SK-N-SH (cell line): ENCODE measurements at regions not wholly inside any gene's neighbourhood (a gene's known extent, or its start where the extent isn't known, plus 50 kb on each side); places are given as distances from the start of the nearest gene placed in this dataset.

Experiments used
- CTCF ChIA-PET: fragments of 300-600, 350-600 bp; formaldehyde crosslinking; extraction: SDS; loops from one replicate; lab custom pipeline; 2021; lab: Yijun Ruan, JAX
- POLR2A ChIA-PET: fragments of 350-600 bp; sonication (Branson Sonifier 250); formaldehyde crosslinking; extraction: SDS; loops from one replicate; lab custom pipeline; 2020; ENCODE audit warnings: antibody characterized with exemption, inconsistent platforms; lab: Yijun Ruan, JAX
- DNase-seq: peaks from one replicate; pipeline ENCODE4 v3.0.0; 2012
- H2AFZ ChIP-seq: fragments of 200-600 bp; sonication (generic); 2 replicates; pipeline ENCODE4 v1.8.1; 2016; ENCODE audit warnings: antibody characterized with exemption, mild to moderate bottlenecking, low read depth
- H3F3A ChIP-seq: fragments of 200-600 bp; sonication (generic); replicated peaks from 2 replicates; pipeline ENCODE3; 2016; ENCODE audit warnings: antibody characterized with exemption, mild to moderate bottlenecking; ENCODE audit not compliant: insufficient read depth
- H3K27ac ChIP-seq, 2 experiments: fragments of 200-500 bp in 1 of 2; fragments of 200-600 bp in 1 of 2; sonication (Bioruptor generic) in 1 of 2; sonication (generic), shearing (Covaris generic) in 1 of 2; 2 replicates each; pipeline versions ENCODE4 v1.5.1 to v1.6.1; 2014 to 2016; ENCODE audit warnings: low read depth in 2 of 2, inconsistent platforms in 1 of 2, low read length in 1 of 2, mild to moderate bottlenecking in 1 of 2, mixed read lengths in 1 of 2
- H3K27me3 ChIP-seq: fragments of 200-600 bp; sonication (generic), shearing (Covaris generic); 2 replicates; pipeline ENCODE4 v1.6.1; 2016; ENCODE audit warnings: mixed run types; ENCODE audit not compliant: insufficient read depth
- H3K36me3 ChIP-seq, 2 experiments: fragments of 200-500 bp in 1 of 2; fragments of 200-600 bp in 1 of 2; sonication (Bioruptor generic) in 1 of 2; sonication (generic) in 1 of 2; replicated peaks in 1 of 2; 2 replicates each; pipeline versions ENCODE3 to v1.5.1; 2014 to 2016; ENCODE audit warnings: low read length in 1 of 2, mild to moderate bottlenecking in 1 of 2; ENCODE audit not compliant: insufficient read depth in 2 of 2, control insufficient read depth in 1 of 2
- H3K4me1 ChIP-seq, 2 experiments: fragments of 200-500 bp in 1 of 2; fragments of 200-600 bp in 1 of 2; sonication (Bioruptor generic) in 1 of 2; sonication (generic), shearing (Covaris generic) in 1 of 2; 2 replicates each; pipeline versions ENCODE4 v1.5.1 to v1.6.1; 2014 to 2016; ENCODE audit warnings: low read depth in 1 of 2, low read length in 1 of 2, mixed run types in 1 of 2; ENCODE audit not compliant: insufficient read depth in 2 of 2, control insufficient read depth in 1 of 2
- H3K4me2 ChIP-seq: fragments of 200-600 bp; sonication (generic), shearing (Covaris generic); 2 replicates; pipeline ENCODE4 v1.6.1; 2017; ENCODE audit warnings: mixed run types
- H3K4me3 ChIP-seq, 2 experiments: fragments of 200-500 bp in 1 of 2; fragments of 200-600 bp in 1 of 2; sonication (Bioruptor generic) in 1 of 2; sonication (generic), shearing (Covaris generic) in 1 of 2; 2 replicates each; pipeline versions ENCODE4 v1.5.1 to v1.8.1; 2014 to 2016; ENCODE audit warnings: low read depth in 2 of 2, inconsistent platforms in 1 of 2, low read length in 1 of 2, mild to moderate bottlenecking in 1 of 2, mixed read lengths in 1 of 2, moderate library complexity in 1 of 2
- H3K79me2 ChIP-seq: fragments of 200-600 bp; sonication (generic); 2 replicates; pipeline ENCODE4 v1.8.1; 2017; ENCODE audit warnings: mild to moderate bottlenecking; ENCODE audit not compliant: insufficient read depth
- H3K9ac ChIP-seq: fragments of 200-600 bp; sonication (generic); 2 replicates; pipeline ENCODE4 v1.6.1; 2017; ENCODE audit warnings: mixed run types
- H3K9me2 ChIP-seq: fragments of 200-600 bp; sonication (generic); 2 replicates; pipeline ENCODE4 v1.6.1; 2017; ENCODE audit warnings: mixed run types
- H3K9me3 ChIP-seq: fragments of 200-600 bp; sonication (generic); 2 replicates; pipeline ENCODE4 v1.6.1; 2017; ENCODE audit warnings: mixed run types, mild to moderate bottlenecking, moderate library complexity
- H4K20me1 ChIP-seq: fragments of 200-600 bp; sonication (generic); 2 replicates; pipeline ENCODE4 v1.6.1; 2017; ENCODE audit warnings: mild to moderate bottlenecking, mixed run types; ENCODE audit not compliant: insufficient read depth
- ELF1 ChIP-seq: IDR thresholded peaks from 2 replicates; pipeline ENCODE4 v1.4.0; 2012
- FOXJ3 ChIP-seq: sonication (generic); formaldehyde crosslinking; IDR thresholded peaks from 2 replicates; pipeline ENCODE4 v1.5.1; 2020; ENCODE audit warnings: mild to moderate bottlenecking, missing genetic modification reagents
- FOXM1 ChIP-seq: IDR thresholded peaks from 2 replicates; pipeline ENCODE4 v1.4.0; 2012; ENCODE audit warnings: low read depth, mild to moderate bottlenecking
- GABPA ChIP-seq: IDR thresholded peaks from 2 replicates; pipeline ENCODE4 v1.4.0; 2012; ENCODE audit warnings: low read depth, mild to moderate bottlenecking
- GATA2 ChIP-seq: sonication (generic); formaldehyde crosslinking; IDR thresholded peaks from 2 replicates; pipeline ENCODE4 v1.5.0; 2020; ENCODE audit warnings: mild to moderate bottlenecking, missing genetic modification reagents
- JUND ChIP-seq: IDR thresholded peaks from 2 replicates; pipeline ENCODE4 v1.4.0; 2012
- POLR2AphosphoS5 ChIP-seq: IDR thresholded peaks from 2 replicates; pipeline ENCODE4 v1.6.1; 2012; ENCODE audit warnings: low read depth, low read length
- RFX5 ChIP-seq: IDR thresholded peaks from 2 replicates; pipeline ENCODE4 v1.6.1; 2012; ENCODE audit warnings: mild to moderate bottlenecking, improper control_type of control experiment, low read length
- RXRA ChIP-seq: IDR thresholded peaks from 2 replicates; pipeline ENCODE4 v1.4.0; 2012; ENCODE audit warnings: low read depth, mild to moderate bottlenecking, borderline replicate concordance
- TAF1 ChIP-seq: IDR thresholded peaks from 2 replicates; pipeline ENCODE4 v1.6.1; 2012; ENCODE audit warnings: low read depth, mild to moderate bottlenecking, low read length, moderate library complexity, borderline replicate concordance
- TCF12 ChIP-seq: IDR thresholded peaks from 2 replicates; pipeline ENCODE4 v1.4.0; 2012
- TEAD4 ChIP-seq: IDR thresholded peaks from 2 replicates; pipeline ENCODE4 v1.4.0; 2012; ENCODE audit warnings: mild to moderate bottlenecking, borderline replicate concordance; ENCODE audit not compliant: insufficient read depth
- YY1 ChIP-seq: IDR thresholded peaks from 2 replicates; pipeline ENCODE4 v1.4.0; 2012; ENCODE audit warnings: low read depth, mild to moderate bottlenecking
- WGBS: methylation state at CpG from one replicate; pipeline ENCODE4 v1.1.6; 2017; ENCODE audit warnings: low lambda C conversion rate; 5-methylcytosine and 5-hydroxymethylcytosine counted together
- TF ChIP-seq, protein P1 (sequence below): fragments of 200-600 bp; sonication (generic); IDR thresholded peaks from 2 replicates; pipeline ENCODE4 v1.6.1; 2017; ENCODE audit warnings: antibody characterized with exemption, mild to moderate bottlenecking, moderate library complexity
- TF ChIP-seq, protein P2 (sequence below): IDR thresholded peaks from 2 replicates; pipeline ENCODE4 v1.4.0; 2012; ENCODE audit warnings: low read depth

DNA sequence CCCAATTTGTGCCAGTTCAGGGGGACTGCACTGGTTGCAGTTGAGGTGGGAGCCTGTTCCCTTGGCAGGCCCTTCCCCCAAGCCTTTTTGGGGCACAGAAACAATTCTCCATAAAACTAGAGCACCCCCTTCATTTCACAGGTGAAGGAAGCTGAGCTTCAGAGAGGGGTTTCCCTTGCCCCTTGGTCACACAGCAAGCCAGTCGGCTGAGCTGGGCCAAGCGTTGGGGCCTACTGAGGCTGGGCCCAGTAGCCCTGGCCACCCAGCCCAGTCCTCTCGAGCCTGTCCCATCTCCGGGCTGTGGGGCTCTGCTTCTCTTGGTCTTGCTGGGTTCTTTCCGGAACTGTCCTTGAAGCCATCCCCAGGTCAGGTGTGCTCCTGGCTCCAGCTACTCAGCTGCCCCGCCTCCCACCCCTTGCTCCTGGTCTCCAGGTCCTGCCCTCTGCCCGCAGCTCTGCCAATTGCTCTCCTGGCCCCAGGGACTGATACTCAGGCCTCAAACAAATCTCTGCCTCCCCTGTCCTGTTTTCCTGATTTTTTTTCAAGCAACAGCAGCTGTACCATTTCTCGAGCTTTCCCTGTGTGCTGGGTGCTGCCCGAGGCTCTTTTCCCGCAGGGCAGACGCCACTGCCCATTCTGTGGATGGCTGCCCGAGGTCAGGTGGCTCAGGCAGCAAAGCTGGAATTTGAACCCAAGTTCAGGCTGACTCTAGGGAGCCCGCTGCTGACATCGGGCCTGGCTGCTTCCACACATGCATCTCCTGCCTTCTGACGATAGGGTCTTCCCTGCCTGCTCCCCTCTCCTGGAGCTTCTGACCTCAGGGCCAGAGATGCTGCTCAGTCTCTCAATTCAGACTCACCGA lies 87.4 kb upstream of the NKD1 start:
- H3K27ac ChIP-seq, result no peak overlapping the region
- ChIA-PET CTCF (interaction anchor here (1.1 to 2.0 kb wide), 2 partner anchors 11 to 86 kb away, joined by 3 to 5 read pairs; no protein-coding TSS in a partner anchor), POLR2A (no interaction called here)

DNA sequence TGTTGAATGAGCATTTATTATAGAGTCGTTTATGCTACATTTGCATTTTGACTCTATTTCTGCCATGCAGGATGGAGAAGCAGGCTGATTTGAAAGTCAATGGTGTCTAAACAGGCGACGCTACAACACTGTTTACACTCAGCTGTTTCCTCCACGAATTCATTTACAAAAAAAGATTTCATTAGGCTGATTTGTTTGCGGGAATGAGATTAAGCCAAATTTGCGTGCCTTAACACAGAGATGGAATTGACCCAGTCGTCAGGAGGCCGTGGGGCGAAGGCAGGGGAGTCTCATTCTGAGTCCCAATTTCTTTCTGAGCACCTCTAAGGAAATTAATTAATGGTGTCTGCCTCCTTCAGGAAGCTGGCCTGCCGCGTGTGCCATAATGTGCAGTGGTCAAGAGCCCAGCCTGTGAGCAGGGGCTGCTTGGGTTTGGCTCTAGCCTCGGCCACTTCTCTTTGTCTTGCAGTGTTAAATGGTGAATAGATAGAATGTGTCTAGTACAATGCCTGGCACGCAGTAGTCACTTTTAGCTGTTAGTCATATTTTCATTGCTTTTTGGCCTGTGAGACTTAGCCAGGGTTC lies 88.6 kb upstream of the NKD1 start:
- Histone ChIP-seq H3K27me3 (peaks cover 12% of the 10 kb centered on the region; the same call in 1 of the 2 replicates), H3K9ac (no peak overlapping the region), H3K36me3 (no peaks in the 10 kb centered on the region), H3K4me3 (no peak overlapping the region), H3K4me1 (peaks cover 0 to 26% of the 10 kb centered on the region in 2 experiments; a peak in 1 of 4 replicates), H3K9me3 (no peaks in the 10 kb centered on the region), H3K79me2 (no peaks in the 10 kb centered on the region), H3K9me2 (no peaks in the 10 kb centered on the region), H3K27ac (no peak overlapping the region), H3F3A (no peaks in the 10 kb centered on the region), H4K20me1 (no peaks in the 10 kb centered on the region), H2AFZ (no peak overlapping the region), H3K4me2 (no peak overlapping the region)
- ChIA-PET POLR2A (no interaction called here), CTCF (no interaction called here)
- WGBS, result 49% methylated on average over 12 of the region's 13 CpGs
- no peak for TF ChIP-seq YY1
- TF ChIP-seq GABPA, result no peak
- DNase-seq, result no peak

More for the DNA sequence above, 87.4 kb upstream of the NKD1 start:
- H3K27me3 ChIP-seq, result peaks cover 12% of the 10 kb centered on the region; the same call in 1 of the 2 replicates
- H3K36me3 ChIP-seq, result no peaks in the 10 kb centered on the region
- H3K9me3 ChIP-seq, result no peaks in the 10 kb centered on the region
- no peaks in the 10 kb centered on the region for H3K9me2 ChIP-seq
- H4K20me1 ChIP-seq, result no peaks in the 10 kb centered on the region
- no peak overlapping the region for H3K4me3 ChIP-seq
- no peaks in the 10 kb centered on the region for H3K79me2 ChIP-seq
- WGBS, result 43% methylated on average over 16 of the region's 16 CpGs
- peaks cover 0 to 20% of the 10 kb centered on the region in 2 experiments; a peak in 1 of 4 replicates for H3K4me1 ChIP-seq
- H3F3A ChIP-seq, result no peaks in the 10 kb centered on the region
- TF ChIP-seq FOXJ3 (no peak), JUND (no peak), RXRA (no peak), TEAD4 (no peak), YY1 (no peak), ELF1 (no peak), FOXM1 (no peak), RFX5 (no peak), POLR2AphosphoS5 (no peak), TAF1 (no peak), GATA2 (CRISPR knock-in tag) (no peak), TCF12 (no peak)
- TF ChIP-seq, protein P1, sequence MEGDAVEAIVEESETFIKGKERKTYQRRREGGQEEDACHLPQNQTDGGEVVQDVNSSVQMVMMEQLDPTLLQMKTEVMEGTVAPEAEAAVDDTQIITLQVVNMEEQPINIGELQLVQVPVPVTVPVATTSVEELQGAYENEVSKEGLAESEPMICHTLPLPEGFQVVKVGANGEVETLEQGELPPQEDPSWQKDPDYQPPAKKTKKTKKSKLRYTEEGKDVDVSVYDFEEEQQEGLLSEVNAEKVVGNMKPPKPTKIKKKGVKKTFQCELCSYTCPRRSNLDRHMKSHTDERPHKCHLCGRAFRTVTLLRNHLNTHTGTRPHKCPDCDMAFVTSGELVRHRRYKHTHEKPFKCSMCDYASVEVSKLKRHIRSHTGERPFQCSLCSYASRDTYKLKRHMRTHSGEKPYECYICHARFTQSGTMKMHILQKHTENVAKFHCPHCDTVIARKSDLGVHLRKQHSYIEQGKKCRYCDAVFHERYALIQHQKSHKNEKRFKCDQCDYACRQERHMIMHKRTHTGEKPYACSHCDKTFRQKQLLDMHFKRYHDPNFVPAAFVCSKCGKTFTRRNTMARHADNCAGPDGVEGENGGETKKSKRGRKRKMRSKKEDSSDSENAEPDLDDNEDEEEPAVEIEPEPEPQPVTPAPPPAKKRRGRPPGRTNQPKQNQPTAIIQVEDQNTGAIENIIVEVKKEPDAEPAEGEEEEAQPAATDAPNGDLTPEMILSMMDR, result no peak
- TF ChIP-seq, protein P2, sequence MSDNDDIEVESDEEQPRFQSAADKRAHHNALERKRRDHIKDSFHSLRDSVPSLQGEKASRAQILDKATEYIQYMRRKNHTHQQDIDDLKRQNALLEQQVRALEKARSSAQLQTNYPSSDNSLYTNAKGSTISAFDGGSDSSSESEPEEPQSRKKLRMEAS, result no peak
- H3K9ac ChIP-seq, result no peak overlapping the region
- no peak overlapping the region for H3K4me2 ChIP-seq
- no peak overlapping the region for H2AFZ ChIP-seq
- DNase-seq, result no peak
